T-helper 2 cell treated with Interferon-gamma antibody and Interleukin-4, amounts not matched to agents 5 μg/mL and 100 μg/mL, for 36 hours (primary cell): ENCODE measurements at regions not wholly inside any gene's neighbourhood (a gene's known extent, or its start where the extent isn't known, plus 50 kb on each side); places are given as distances from the start of the nearest gene placed in this dataset.

Source experiments
- DNase-seq: peaks from one replicate; pipeline ENCODE4 v3.0.0; 2021; ENCODE audit warnings: low spot score
- H3K27ac Mint-ChIP-seq: one replicate; pipeline ENCODE4 v1.8.0; 2021; ENCODE audit warnings: mild to moderate bottlenecking, mixed read lengths
- H3K27me3 Mint-ChIP-seq: one replicate; pipeline ENCODE4 v1.8.0; 2021; ENCODE audit warnings: low read depth, mixed read lengths
- H3K36me3 Mint-ChIP-seq: one replicate; pipeline ENCODE4 v1.8.0; 2021; ENCODE audit warnings: low read depth, mixed read lengths
- H3K4me1 Mint-ChIP-seq: one replicate; pipeline ENCODE4 v1.8.0; 2021; ENCODE audit warnings: low read depth, mixed read lengths
- H3K4me3 Mint-ChIP-seq: one replicate; pipeline ENCODE4 v1.8.0; 2022; ENCODE audit warnings: mild to moderate bottlenecking, moderate library complexity, mixed read lengths
- H3K9me3 Mint-ChIP-seq: one replicate; pipeline ENCODE4 v1.8.0; 2021; ENCODE audit warnings: mixed read lengths

DNA sequence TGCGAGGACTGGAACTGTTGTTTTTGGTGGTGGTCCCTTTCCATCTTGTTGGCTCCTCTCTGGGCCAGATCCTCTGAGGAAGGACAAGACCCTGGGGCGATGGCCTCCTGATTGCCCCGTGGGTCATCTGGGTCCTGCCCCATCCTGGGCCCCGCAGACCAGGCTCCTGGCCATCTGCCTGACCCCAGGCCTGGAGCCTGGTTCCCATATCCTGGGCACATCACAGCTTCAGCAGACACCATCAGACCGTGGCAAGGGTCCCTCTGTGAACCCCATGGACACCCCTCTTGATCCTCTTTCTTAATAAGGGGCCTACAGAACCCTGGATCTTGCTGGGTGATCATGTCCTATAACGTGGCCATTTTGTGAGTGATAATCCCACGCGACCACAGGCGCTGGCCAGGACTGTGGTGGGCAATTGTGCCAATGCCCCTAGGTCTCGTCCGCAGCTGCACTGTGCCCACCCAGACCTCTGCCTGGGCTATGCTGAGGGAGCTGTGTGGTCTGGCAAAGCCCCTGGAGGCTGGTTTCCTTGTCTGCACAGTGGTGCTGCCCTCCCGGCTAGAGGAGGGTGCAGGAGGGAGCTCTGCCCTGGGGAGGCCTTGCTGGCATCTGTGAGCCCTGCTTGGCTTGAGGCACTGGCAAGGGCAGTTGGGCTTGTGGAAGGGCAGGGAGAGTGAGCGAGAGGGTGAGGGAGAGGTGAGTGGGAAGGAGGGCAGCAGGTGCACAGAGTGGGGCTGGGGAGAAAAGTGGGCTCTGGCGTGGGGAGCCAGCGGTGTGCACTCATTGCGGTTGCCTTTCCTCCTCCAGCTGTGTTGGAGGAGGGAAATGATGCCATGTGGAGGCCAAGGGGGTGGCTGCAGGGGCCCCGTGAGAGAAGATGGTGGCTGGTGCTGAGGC is 53.1 kb upstream of the PRR23E start:
- H3K9me3 Mint-ChIP-seq: peaks cover 9% of the 10 kb centered on the region
- H3K4me3 Mint-ChIP-seq: no peak overlapping the region
- no peaks in the 10 kb centered on the region for H3K4me1 Mint-ChIP-seq
- DNase-seq: no peak
- no peaks in the 10 kb centered on the region for H3K36me3 Mint-ChIP-seq
- no peak overlapping the region for H3K27ac Mint-ChIP-seq
- peaks cover 21% of the 10 kb centered on the region for H3K27me3 Mint-ChIP-seq

- peaks cover 15% of the 10 kb centered on the region for H3K27me3 Mint-ChIP-seq
- H3K9me3 Mint-ChIP-seq: peaks cover 10% of the 10 kb centered on the region
- no peaks in the 10 kb centered on the region for H3K4me1 Mint-ChIP-seq
- no peaks in the 10 kb centered on the region for H3K36me3 Mint-ChIP-seq
- no peak overlapping the region for H3K27ac Mint-ChIP-seq
- no peak overlapping the region for H3K4me3 Mint-ChIP-seq
- DNase-seq: no peak
Measured at GRCh38 chr3:127140501-127141460, 52.1 kb upstream of the PRR23E start.

- Mint-ChIP-seq H3K9me3 (peaks cover 10% of the 10 kb centered on the region), H3K27me3 (peaks cover 5% of the 10 kb centered on the region), H3K27ac (no peak overlapping the region), H3K36me3 (no peaks in the 10 kb centered on the region), H3K4me1 (no peaks in the 10 kb centered on the region), H3K4me3 (no peak overlapping the region)
- DNase-seq: no peak
Measured at GRCh38 chr3:127141921-127142730, 50.8 kb upstream of the PRR23E start.
